NB4 (cell line): ENCODE measurements at regions not wholly inside any gene's neighbourhood (a gene's known extent, or its start where the extent isn't known, plus 50 kb on each side); places are given as distances from the start of the nearest gene placed in this dataset.

Source experiments
- CTCF ChIP-seq: IDR thresholded peaks from one replicate; pipeline ENCODE4 v1.5.1; 2012; ENCODE audit warnings: low read depth, low read length
- POLR2A ChIP-seq: IDR thresholded peaks from 2 replicates; pipeline ENCODE4 v1.6.1; 2011; ENCODE audit warnings: mild to moderate bottlenecking; ENCODE audit not compliant: insufficient read length; ENCODE audit errors: extremely low read depth

GRCh38 chr12:87152841-87153528, 876.2 kb downstream of the C12orf50 start:
- no peak for TF ChIP-seq CTCF
- TF ChIP-seq POLR2A, result no peak
